Activated naive CD4-positive, alpha-beta T cell treated with Interleukin-2 at 50 U/mL for 16 hours (primary cell): ENCODE measurements at regions not wholly inside any gene's neighbourhood (a gene's known extent, or its start where the extent isn't known, plus 50 kb on each side); places are given as distances from the start of the nearest gene placed in this dataset.
"Not testable (repeated sequence)": the region's sequence is repeated elsewhere in the genome, so short reads cannot be mapped to it uniquely, and the experiment has no call there.

Experiments
- DNase-seq: peaks from one replicate; pipeline ENCODE4 v3.0.0-alpha.2; 2020

DNA sequence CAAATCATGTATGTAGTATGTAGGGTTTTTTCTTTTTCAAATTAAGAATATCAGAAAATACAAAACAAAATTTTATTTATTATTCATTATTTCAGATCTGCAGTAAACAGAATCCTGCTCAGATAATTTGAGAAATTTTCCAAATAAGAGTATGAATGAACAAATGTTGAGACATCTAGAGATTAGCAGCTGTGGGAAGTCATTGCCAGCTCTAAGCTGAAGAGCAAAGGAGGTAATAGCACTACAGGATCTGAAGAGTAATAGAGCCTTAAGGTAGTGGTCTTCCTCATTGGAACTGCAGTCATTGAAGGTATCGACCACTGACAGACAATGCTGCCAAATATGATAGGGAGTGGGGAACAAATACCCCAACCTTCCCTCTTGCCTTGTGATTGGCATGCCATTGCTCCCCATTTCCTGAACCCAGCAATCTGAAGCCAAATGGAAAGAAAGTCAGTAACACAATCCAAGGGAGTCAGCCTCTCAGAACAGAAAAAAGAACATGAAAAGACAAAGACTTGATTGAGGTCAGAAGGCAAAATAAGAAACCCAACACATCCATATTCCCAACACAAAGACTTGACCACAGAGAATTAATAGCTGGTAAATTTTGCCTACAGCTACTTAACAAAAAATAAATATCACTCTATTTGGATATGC, 963.4 kb upstream of the ADAMTS5 start:
- DNase-seq, result not testable (repeated sequence)

DNA sequence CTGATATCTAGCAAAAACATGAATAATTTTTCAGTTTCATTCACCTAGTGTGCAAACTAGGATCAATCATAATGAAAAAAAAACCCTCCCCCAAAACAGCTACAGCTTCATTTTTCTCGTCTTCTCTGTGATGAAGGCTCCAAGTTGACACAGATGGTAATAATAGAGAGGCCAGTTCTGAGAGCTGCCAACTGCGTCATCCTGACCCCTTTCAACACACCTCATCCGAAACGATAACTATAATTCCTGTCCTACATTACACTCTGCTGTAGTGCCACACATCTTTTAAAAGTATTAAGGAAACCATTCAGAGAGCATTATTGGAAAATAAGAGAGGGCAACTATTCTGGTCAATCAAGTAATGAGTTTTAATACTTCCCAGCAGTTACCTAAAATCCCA, 962.3 kb upstream of the ADAMTS5 start:
- not testable (repeated sequence) for DNase-seq

DNA sequence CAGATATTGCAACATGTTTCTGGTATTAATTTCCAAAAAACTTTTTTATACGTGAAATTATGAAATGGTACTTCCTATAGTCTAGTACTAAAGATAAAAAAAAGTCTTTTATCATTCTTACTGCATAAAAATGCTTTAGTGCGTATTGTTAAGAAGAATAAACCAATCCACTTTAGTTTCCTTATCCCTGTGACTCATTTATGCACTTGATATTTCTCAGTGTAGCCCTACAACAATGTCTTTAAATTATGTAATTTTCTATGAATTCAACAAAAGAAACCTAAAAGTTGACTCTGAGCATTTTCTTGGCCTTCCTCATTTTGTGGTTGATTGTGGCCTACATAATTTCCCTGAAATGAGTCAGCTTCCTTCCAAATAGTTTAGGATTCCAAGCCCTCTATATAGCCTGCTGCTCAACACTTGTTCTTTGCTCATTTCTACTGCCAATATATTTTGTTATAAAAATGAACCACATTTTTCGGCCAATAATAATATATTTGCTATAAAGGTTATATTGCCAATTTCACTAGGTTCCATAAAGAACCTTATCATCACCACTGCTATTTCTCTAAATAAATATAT, 961.7 kb upstream of the ADAMTS5 start:
- not testable (repeated sequence) for DNase-seq

DNA sequence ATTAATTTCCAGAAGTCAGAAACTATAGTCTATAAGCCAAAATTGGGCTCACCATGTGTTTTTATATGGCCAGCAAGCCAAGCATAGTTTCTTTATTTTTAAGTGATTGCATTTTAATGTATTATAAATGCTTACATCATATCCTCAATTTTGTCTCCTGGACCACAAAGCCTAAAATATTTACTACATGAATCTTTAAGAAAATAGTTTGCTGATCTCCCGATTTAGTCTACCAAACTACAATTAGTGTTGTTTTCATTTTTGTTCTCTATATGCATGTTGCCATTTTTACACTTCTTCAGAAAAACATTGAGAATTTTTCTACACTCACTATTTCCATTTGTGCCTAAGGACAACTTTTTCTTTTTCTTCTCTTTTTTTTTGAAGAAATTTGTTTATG, 954.5 kb upstream of the ADAMTS5 start:
- DNase-seq, result not testable (repeated sequence)

DNA sequence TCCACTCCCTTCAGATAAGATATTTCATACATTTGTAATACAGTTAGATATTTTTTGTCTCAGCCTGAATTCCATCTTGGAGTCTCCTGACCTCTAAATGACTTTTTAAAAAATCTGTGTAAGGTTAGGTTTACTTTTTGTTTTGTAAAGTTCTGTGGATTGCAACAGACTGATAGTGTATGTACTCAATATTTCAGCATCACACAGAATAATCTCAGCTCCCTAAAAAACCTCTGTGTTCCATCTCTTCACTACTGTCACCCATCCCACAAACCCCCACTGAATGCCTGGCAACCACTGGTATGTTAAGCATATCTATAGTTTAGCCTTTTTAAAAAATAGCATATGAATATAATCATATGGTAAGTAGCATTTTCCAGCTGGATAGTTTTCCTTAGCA, 951.1 kb upstream of the ADAMTS5 start:
- not testable (repeated sequence) for DNase-seq

DNA sequence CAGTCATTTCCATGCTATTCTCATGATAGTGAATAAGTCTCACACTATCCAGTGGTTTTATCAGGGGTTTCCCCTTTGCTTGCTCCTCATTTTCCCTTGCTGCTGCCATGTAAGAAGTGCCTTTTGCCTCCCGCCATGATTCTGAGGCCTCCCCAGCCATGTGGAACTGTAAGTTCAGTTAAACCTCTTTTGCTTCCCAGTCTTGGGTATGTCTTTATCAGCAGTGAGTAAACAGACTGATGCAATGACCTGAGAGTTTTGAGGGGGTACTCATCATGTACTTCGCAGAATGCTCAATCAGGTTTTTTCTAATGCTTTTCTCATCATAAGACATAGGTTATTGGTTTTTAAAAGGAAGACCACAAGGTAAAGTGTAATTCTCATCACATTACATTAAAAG, 949.4 kb upstream of the ADAMTS5 start:
- DNase-seq, result not testable (repeated sequence)

DNA sequence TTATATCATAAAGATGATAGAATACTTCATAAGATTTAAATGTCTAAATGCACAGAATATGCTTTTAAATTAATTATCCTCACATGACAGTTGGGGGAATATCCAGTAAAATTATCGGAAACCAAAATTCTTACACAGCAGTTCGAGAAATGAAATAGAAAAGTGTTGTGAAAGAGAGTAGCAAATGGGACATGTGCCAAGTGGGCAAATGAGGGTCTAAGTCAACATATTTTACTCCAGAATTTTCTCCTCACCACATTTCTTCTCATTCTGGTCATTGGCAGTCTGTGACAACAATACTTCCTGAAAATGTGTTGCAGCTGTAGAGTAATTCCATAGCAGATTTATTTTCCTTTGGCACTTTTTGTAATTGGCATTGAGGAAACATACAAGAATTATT, 945.2 kb upstream of the ADAMTS5 start:
- DNase-seq, result not testable (repeated sequence)

DNA sequence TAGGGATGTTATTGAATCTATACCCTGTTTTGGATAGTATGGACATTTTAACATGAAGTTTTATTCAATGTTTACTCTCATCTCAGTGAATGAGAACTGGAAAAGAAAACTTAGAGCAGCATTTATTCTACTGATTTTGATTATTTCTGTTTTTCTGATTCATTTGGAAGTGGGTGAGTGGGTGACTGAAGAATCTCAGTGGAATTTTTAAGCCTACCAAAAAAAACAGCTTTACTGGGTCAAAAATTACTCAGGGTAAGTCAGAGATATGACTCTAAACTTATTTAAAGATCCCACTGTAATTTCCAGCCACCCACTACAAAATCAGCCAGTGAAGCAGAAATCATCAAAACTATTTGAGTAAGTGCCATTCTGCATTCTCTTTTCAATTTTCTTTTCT, 942.6 kb upstream of the ADAMTS5 start:
- DNase-seq, result not testable (repeated sequence)

DNA sequence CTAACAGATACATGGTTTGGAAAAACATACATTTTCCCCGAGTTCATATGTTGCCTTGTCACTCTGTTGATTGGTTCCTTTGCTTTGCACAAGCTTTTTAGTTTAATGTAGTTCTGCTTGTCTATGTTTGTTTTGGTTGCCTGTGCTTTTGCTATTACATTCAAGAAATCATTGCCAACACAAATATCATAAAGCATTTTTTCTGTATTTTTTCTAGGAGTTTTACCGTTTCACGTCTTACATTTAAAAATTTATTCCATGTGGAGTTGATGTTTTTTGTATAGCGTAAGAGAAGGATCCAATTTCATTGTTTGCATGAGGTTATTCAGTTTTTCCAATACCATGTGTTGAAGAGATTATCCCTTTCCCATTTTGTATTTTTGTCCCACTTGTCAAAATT, 941.9 kb upstream of the ADAMTS5 start:
- not testable (repeated sequence) for DNase-seq

DNA sequence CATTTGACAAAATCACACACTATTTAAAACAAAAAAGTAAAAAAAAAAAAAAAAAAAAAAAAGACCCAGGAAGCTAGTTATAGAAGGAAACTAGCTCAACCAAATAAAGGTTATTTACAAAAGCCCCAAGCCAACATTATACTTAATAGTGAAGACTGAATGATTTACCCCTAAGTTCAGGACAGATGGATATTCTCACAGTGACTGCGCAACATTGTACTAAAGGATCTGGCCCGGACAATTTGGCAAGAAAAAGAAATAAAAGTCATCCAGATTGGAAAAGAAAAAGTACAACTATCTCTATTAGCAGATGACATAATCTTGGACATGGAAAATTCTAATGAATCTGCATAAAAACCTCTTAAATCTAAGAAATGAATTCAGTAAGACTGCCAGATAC, 936.0 kb upstream of the ADAMTS5 start:
- DNase-seq, result not testable (repeated sequence)

DNA sequence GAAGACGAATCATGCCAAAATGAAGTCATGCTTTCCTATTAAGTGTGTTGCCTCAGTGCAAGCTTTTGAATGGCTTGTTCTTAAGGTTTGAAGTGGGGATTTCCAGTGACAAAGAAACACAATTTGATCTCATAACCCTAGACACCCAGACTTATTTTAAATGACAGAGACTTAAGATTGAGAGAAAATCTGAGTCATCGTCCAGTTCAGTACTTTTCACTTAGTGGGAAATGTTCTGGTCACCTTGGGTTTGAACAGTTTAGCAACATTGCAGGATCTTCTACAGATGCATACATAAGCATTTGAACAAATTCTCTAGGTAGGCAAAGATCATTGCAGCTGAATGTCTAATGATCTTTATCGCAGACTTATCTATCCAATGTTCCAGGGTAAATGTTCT, 926.7 kb upstream of the ADAMTS5 start:
- not testable (repeated sequence) for DNase-seq

DNA sequence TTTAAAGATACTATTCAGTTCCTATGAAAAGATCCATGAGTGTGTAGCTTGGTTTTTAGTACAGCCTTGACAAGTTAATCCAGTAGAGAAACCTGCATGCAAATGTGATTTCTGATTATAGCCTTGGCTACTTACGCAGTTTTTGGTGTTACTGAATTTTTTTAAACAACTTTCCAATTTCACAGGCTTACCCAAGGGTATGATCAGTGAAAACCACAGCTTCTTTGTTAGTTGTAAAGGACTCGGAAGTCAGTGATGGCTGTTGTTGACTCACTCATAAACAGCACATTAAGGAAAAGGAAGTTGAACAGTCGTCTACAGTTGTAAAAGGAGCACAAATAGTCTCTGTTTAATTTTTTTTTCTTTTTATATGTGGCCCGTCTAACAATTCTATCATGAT, 924.6 kb upstream of the ADAMTS5 start:
- DNase-seq, result not testable (repeated sequence)

DNA sequence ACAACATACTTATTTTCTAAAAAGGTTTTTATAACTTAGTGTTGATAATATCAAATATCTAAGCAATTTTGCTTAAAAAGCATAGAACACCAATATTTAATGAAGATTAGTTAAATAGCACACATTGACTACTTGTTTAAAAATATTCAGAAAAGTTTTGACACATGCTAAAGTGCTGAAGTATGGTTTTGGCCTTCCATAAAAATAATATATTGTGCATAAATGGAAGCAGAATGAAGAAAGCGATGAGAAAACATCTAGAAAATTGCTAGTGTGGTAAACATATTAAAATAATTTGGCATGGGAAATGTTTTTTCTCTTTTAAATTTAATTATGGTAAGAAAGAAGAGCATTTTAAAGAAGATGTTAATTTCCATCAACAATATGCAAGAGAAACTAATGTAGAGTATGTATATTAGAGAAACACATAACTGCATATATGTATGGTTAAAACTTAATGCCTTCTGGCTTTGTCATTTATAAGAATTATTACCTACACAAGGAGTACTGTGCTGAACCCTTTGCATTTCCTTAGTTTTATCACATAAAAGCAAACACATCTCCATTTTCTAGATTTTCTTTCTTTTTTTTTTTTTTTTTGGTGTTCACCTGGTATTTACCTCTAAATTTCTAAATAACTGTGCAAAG, 921.0 kb upstream of the ADAMTS5 start:
- not testable (repeated sequence) for DNase-seq

DNA sequence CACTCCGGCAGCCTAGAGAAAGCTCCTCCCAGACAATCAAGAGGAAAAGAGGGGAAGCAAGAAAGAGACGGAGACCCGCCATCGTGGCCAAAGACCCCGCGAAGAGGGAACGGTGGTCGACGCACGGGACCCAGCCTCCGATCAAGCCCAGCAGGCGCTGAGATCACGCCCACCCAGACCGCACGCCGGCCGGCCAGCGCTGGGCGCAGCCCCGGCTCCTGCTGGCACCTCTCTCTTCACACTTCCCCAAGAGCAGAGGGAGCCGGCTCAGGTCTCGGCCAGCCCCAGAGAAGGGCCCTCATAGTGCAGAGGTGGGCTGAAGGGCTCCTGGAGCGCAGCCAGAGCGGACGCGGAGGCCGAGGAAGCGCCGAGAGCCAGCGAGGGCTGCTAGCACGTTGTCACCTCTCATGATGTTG, 918.4 kb upstream of the ADAMTS5 start:
- no peak for DNase-seq

DNA sequence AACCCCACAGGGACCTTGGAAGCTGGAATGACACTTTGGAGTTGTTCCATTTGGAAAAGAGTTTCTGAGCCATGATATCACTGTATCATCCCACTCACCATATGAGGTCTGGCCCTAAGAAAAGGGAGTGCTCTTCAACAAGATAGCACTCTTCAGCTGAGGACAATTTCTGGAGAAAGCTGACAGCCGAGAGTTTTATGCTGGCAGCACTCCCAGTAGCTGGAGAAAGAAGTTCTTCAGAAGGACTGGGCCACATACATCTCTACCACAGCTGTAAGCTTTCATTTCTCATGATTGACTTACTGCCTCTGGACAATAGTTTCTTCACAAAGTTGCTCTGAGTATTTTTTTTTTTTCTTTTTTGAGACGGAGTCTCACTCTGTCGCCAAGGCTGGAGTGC, 914.4 kb upstream of the ADAMTS5 start:
- DNase-seq, result not testable (repeated sequence)

DNA sequence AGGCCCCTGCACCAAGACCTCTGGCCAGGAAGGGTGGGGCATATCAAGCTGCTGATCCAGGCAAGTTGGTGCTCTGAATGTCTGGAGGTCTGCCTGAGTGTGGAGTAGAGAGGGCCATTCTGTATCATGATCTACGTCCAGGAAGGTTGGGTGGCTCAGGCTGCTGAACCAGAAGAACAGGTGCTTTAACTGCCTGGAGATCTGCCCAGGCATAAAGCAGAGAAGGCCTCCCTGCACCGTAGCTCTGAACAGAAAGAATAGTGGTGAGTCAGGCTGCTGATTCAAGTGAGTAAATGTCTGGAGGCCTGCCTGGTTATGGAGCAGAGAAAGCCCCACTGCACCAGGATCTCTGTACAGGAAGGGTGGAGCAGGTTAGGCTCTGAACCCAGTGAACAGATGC, 905.5 kb upstream of the ADAMTS5 start:
- not testable (repeated sequence) for DNase-seq

DNA sequence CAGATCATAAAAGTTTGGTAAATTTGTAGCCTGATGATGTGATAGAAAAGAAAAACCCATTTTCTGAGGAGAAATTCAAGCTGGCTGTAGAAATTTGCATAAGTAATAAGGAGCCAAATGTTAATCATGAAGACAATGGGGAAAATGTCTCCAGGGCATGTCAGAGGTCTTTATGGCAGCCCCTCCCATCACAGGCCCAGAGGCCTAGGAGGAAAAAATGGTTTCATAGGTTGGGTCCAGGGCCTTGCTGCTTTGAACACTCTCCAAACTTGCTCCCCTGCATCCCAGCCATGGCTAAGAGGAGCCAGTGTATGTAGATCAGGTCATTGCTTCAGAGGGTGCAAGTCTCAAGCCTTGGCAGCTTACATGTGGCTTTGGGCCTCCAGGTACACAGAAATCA, 903.9 kb upstream of the ADAMTS5 start:
- not testable (repeated sequence) for DNase-seq

DNA sequence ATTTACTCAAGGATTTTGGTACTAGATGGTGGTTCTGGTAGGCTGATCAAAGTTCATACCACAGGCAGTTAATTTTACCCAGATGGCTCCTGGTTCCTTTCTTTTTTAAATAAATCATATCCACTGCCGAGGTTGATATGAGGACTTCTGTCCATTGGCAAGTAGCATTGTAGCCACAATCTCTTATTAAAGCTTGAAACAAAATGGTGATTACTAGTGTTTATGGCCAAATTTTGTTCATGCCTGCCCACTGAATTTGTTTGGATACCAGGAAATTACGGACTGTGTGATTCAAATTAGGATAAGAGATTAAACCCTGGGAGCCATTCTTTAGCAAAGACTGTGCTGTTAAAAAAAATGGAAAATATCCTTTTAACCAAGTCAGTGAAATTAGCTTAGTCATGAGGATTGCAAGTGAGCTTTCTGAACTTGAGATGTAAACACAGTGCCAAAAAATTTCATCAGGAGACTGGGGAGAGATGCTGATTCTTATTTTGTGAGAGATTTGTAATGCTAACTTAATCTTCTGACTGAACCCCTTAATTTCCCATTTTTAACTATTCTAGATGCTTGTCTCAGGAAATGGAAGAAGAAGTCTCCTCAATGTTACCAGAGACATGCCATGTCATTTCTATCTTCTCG, 893.5 kb upstream of the ADAMTS5 start:
- not testable (repeated sequence) for DNase-seq

DNA sequence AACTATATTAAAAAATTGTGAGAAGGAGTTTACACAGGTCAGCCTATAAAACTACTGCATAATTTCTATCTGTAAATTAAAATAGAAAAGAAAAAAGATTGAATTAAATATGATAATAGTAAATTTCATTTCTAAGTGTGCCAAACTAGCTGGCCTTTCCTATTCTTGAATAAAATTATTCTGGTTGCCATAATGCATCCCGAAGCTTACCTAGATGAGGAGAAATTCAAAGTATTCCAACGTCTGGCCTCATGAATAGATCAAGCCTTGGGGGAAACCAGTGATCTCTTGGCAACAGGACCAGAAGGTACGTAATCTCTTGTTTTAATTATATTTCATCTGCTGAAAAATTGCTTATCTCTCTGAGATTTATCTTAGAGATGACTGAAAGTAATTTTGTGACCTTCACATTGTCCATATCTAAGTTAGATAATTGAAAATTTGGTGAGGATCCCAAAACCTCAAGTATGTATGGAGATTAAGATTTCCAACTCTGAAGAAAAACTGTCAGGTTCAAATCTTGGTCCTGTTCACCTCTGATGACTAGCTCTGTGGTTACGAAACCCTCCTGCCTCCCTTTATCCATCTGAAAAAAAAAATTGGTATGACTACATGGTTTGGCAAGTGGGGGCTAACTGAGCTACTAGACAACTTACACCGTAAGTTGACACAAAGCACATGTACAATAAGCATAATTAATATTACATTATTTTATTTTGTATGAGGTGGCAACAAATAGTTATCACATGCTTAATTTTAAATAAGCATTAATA, 891.4 kb upstream of the ADAMTS5 start:
- DNase-seq, result not testable (repeated sequence)

DNA sequence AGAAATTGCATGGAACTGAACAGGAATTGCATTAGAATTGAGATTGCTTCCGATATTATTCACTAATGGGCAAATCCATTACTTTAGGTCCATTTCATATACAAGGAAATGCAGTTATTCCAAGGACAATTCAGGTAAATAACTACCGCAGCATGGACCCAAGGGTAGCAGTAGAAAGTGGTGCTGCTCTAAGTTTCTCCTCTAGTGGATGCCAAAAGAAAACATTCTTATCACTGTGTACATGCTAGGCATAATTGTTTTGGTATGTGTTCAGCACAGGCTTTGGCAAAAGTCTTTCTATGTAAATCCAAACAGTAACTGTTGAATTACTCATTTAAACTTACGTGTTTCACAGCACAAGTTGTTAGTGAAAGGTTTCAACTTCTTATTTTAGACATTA, 890.1 kb upstream of the ADAMTS5 start:
- DNase-seq, result not testable (repeated sequence)

DNA sequence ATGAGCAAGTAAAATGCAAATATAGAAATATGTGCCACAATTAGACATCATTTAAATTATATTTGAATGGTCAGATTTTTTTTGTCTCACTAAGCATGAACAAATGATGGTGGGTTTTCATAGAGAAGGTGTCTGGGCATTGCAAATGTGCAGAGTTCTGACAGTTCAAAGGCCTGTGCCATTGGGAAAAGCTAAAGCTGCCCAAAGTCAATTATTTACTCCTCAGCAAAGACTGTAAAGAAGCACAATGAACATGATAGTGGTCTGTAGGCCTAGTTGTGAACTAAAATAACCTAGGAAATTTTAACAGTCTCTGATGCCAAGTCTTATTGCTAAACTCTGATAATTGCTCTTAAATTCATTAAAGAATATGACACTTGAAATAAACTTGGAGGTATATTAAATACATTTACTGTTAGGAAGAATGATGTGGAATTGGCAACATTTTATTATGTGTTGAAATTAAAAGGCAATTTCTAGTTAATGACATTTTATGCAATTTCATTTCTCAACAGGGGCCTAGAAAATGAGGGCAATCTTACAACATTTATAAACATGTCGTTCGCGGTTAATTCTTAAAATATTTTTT, 874.3 kb upstream of the ADAMTS5 start:
- DNase-seq, result no peak

DNA sequence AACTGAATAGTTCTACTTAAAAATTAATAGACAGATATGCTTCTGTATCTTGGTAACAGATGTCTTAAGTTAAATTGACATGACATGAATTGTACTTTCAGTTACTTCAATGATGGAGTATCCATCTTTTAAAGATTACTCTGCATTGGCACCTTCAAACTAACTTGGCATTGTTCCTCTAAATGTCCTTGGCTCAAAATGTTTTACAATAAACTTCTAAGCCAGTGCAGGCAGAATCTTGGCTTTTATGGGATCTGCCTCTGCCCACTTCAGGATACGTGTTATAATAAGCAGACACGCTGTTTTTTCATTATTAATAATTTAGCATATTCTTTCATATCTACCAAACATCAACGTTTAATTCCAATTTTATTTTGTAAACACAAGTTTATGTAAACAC, 873.4 kb upstream of the ADAMTS5 start:
- no peak for DNase-seq
